Panc1 (cell line): ENCODE measurements at regions not wholly inside any gene's neighbourhood (a gene's known extent, or its start where the extent isn't known, plus 50 kb on each side); places are given as distances from the start of the nearest gene placed in this dataset.

Source experiments
- ATAC-seq: fragments of 200-7000 bp; cut with Tn5 transposase; 2 replicates; pipeline ENCODE4 v1.9.1; 2020; ENCODE audit warnings: mild to moderate bottlenecking, moderate library complexity
- BruUV-seq: library from RNA; stranded (reverse); fragments of 400-500 nt; replicated peaks from 2 replicates; lab custom pipeline; 2021; lab: Mats Ljungman, UMichigan
- CTCF ChIA-PET: fragments of 300-600 bp; sonication (Branson Sonifier 250); formaldehyde crosslinking; loops from one replicate; lab custom pipeline; 2022; ENCODE audit warnings: antibody characterized with exemption; lab: Charles Lee
- POLR2A ChIA-PET: fragments of 300-600 bp; sonication (Branson Sonifier 250); formaldehyde crosslinking; loops from one replicate; lab custom pipeline; 2022; ENCODE audit warnings: antibody characterized with exemption; lab: Charles Lee
- DNase-seq: peaks from one replicate; pipeline ENCODE4 v3.0.0-alpha.2; 2010; ENCODE audit warnings: low read depth, low spot score
- H3K27ac ChIP-seq: 2 replicates; pipeline ENCODE4 v1.5.1; 2011; ENCODE audit warnings: mild to moderate bottlenecking, low read length, inconsistent platforms
- H3K27me3 ChIP-seq: fragments of 200-500 bp; sonication (Bioruptor generic); 2 replicates; pipeline ENCODE4 v1.6.0; 2014; ENCODE audit warnings: low read length, inconsistent platforms; ENCODE audit not compliant: control insufficient read depth, insufficient read depth
- H3K36me3 ChIP-seq: fragments of 200-500 bp; sonication (Bioruptor generic); 2 replicates; pipeline ENCODE4 v1.5.1; 2014; ENCODE audit warnings: inconsistent platforms, mild to moderate bottlenecking, low read length, moderate library complexity; ENCODE audit not compliant: control insufficient read depth, insufficient read depth
- H3K4me1 ChIP-seq: 2 replicates; pipeline ENCODE4 v1.5.1; 2011; ENCODE audit warnings: inconsistent platforms, mild to moderate bottlenecking, low read length, moderate library complexity; ENCODE audit not compliant: control insufficient read depth, insufficient read depth
- H3K4me3 ChIP-seq, 2 experiments: 2 replicates each; pipeline ENCODE4 v1.5.1; 2011 to 2012; ENCODE audit warnings: low read depth in 2 of 2, low read length in 2 of 2, mild to moderate bottlenecking in 2 of 2, inconsistent platforms in 1 of 2, moderate library complexity in 1 of 2
- H3K9me3 ChIP-seq: fragments of 200-500 bp; sonication (Bioruptor generic); 2 replicates; pipeline ENCODE4 v1.5.1; 2014; ENCODE audit warnings: low read depth, mild to moderate bottlenecking, inconsistent platforms, low read length, moderate library complexity; ENCODE audit not compliant: control insufficient read depth, insufficient read depth
- CTCF ChIP-seq: fragments of 450-650 bp; IDR thresholded peaks from 2 replicates; pipeline ENCODE4 v1.5.1; 2017; ENCODE audit warnings: mild to moderate bottlenecking
- POLR2AphosphoS5 ChIP-seq: IDR thresholded peaks from 2 replicates; pipeline ENCODE4 v1.6.1; 2012; ENCODE audit warnings: mild to moderate bottlenecking, low read depth, low read length, moderate library complexity
- REST ChIP-seq, 2 experiments: IDR thresholded peaks; 2 replicates each; pipeline ENCODE4 v1.6.1; 2011 to 2012; ENCODE audit warnings: low read depth in 2 of 2, control low read depth in 1 of 2, low read length in 1 of 2, mild to moderate bottlenecking in 1 of 2, moderate library complexity in 1 of 2; ENCODE audit not compliant: insufficient read depth in 1 of 2
- SIN3A ChIP-seq: IDR thresholded peaks from 2 replicates; pipeline ENCODE4 v1.6.1; 2012; ENCODE audit warnings: low read depth, mild to moderate bottlenecking, low read length, moderate library complexity, borderline replicate concordance; ENCODE audit not compliant: insufficient read depth
- TCF7L2 ChIP-seq: IDR thresholded peaks from 2 replicates; pipeline ENCODE4 v1.6.1; 2011; ENCODE audit warnings: mild to moderate bottlenecking, low read depth, low read length, inconsistent platforms
- in situ Hi-C: cut with HindIII; loops from 2 replicates; pipeline ENCODE4 v1.10.0; 2016; ENCODE audit warnings: low sequenced_read_pairs, low pct_unique_long_range_greater_than_20kb
- intact Hi-C: fragments of 100-400 bp; cut with micrococcal nuclease; formaldehyde crosslinking; loops from one replicate; pipeline ENCODE4 v1.10.0; 2022; ENCODE audit not compliant: unreplicated experiment

- POLR2A ChIA-PET = no interaction called here
- Histone ChIP-seq H3K9me3 (no peaks in the 10 kb centered on the region), H3K4me3 (no peak overlapping the region), H3K36me3 (no peaks in the 10 kb centered on the region), H3K4me1 (peaks cover 20% of the 10 kb centered on the region), H3K27me3 (no peaks in the 10 kb centered on the region), H3K27ac (no peak overlapping the region)
- CTCF ChIA-PET = no interaction called here
- ATAC-seq (no peak), DNase-seq (no peak)
- in situ Hi-C loops (no loop called here), intact Hi-C loops (no loop called here)
- no TSS peak for BruUV-seq
- TF ChIP-seq SIN3A (no peak), REST (IDR thresholded peaks at IDR 0.05; ENCODE audit: insufficient read depth in 1 of 2, low read depth in 2 of 2, low read length in 1 of 2) (no peak), POLR2AphosphoS5 (no peak), TCF7L2 (no peak), CTCF (no peak)
These were observed 76.7 kb downstream of the PITPNM2 start for GRCh38 chr12:123073962-123074801.

- Histone ChIP-seq H3K27ac (no peak overlapping the region), H3K27me3 (no peaks in the 10 kb centered on the region), H3K9me3 (no peaks in the 10 kb centered on the region), H3K36me3 (no peaks in the 10 kb centered on the region), H3K4me3 (no peak overlapping the region), H3K4me1 (peaks cover 20% of the 10 kb centered on the region)
- TF ChIP-seq CTCF = no peak
- TF ChIP-seq SIN3A = no peak
- TF ChIP-seq REST (IDR thresholded peaks at IDR 0.05; ENCODE audit: insufficient read depth in 1 of 2, low read depth in 2 of 2, low read length in 1 of 2) = no peak
- TF ChIP-seq TCF7L2 = no peak
- TF ChIP-seq POLR2AphosphoS5 = no peak
- intact Hi-C loops = no loop called here
- CTCF ChIA-PET = no interaction called here
- BruUV-seq = no TSS peak
- ATAC-seq = no peak
- POLR2A ChIA-PET = no interaction called here
- in situ Hi-C loops = no loop called here
- no peak for DNase-seq
These were observed 77.6 kb downstream of the PITPNM2 start for GRCh38 chr12:123073292-123073691.
